ENCODE measurements at regions not wholly inside any gene's neighbourhood (a gene's known extent, or its start where the extent isn't known, plus 50 kb on each side); places are given as distances from the start of the nearest gene placed in this dataset.

GRCh38 chr4:12207396-12207795 is 778.7 kb upstream of the HS3ST1 start:
- DNase-seq (ENCODE audit: low spot score) = no peak
- no TSS peak for BruUV-seq (replicated peaks)
- CTCF ChIA-PET = no interaction called here

GRCh38 chr4:12206091-12206490 is 777.4 kb upstream of the HS3ST1 start:
- BruUV-seq (replicated peaks) = no TSS peak
- POLR2A ChIA-PET (ENCODE audit: low non-redundant PET) = no interaction called here
- H3K4me3 ChIP-seq (ENCODE audit: low read depth, low read length, poor library complexity, severe bottlenecking) = no peak overlapping the region
- H3K27me3 ChIP-seq (replicated peaks; ENCODE audit: insufficient read depth, low read depth, low read length, poor library complexity) = no peaks in the 10 kb centered on the region
- no peaks in the 10 kb centered on the region for H3K36me3 ChIP-seq (ENCODE audit: insufficient read depth, low read length, poor library complexity, severe bottlenecking)
- CTCF ChIA-PET = no interaction called here
- no peak overlapping the region for H3K27ac ChIP-seq (ENCODE audit: low read depth, low read length, poor library complexity, severe bottlenecking)
- DNase-seq (ENCODE audit: low spot score) = no peak
- intact Hi-C loops (cut with micrococcal nuclease; ENCODE audit: unreplicated experiment) = no loop called here
- H3K4me1 ChIP-seq (ENCODE audit: insufficient read depth, low read length, poor library complexity, severe bottlenecking) = no peaks in the 10 kb centered on the region
- peaks cover 20% of the 10 kb centered on the region for H3K9me3 ChIP-seq (ENCODE audit: low read depth, low read length, poor library complexity, severe bottlenecking)
- TF ChIP-seq EZH2 (IDR thresholded peaks at IDR 0.05; ENCODE audit: borderline replicate concordance, low read depth, low read length, poor library complexity, severe bottlenecking) (no peak), CTCF (conservative IDR thresholded peaks at IDR 0.05; ENCODE audit: low read depth, low read length) (no peak)

More at GRCh38 chr4:12207396-12207795, 778.7 kb upstream of the HS3ST1 start:
- intact Hi-C loops (cut with micrococcal nuclease; ENCODE audit: unreplicated experiment) = no loop called here
- TF ChIP-seq CTCF (conservative IDR thresholded peaks at IDR 0.05; ENCODE audit: low read depth, low read length) (no peak), EZH2 (IDR thresholded peaks at IDR 0.05; ENCODE audit: borderline replicate concordance, low read depth, low read length, poor library complexity, severe bottlenecking) (no peak)
- Histone ChIP-seq H3K27ac (ENCODE audit: low read depth, low read length, poor library complexity, severe bottlenecking) (no peak overlapping the region), H3K9me3 (ENCODE audit: low read depth, low read length, poor library complexity, severe bottlenecking) (peaks cover 20% of the 10 kb centered on the region), H3K36me3 (ENCODE audit: insufficient read depth, low read length, poor library complexity, severe bottlenecking) (no peaks in the 10 kb centered on the region), H3K4me3 (ENCODE audit: low read depth, low read length, poor library complexity, severe bottlenecking) (no peak overlapping the region), H3K4me1 (ENCODE audit: insufficient read depth, low read length, poor library complexity, severe bottlenecking) (no peaks in the 10 kb centered on the region), H3K27me3 (replicated peaks; ENCODE audit: insufficient read depth, low read depth, low read length, poor library complexity) (no peaks in the 10 kb centered on the region)
- POLR2A ChIA-PET (ENCODE audit: low non-redundant PET) = no interaction called here

- no peak overlapping the region for H3K4me3 ChIP-seq (ENCODE audit: low read depth, low read length, poor library complexity, severe bottlenecking)
- peaks cover 13% of the 10 kb centered on the region for H3K9me3 ChIP-seq (ENCODE audit: low read depth, low read length, poor library complexity, severe bottlenecking)
- CTCF ChIA-PET = no interaction called here
- no peak for DNase-seq (ENCODE audit: low spot score)
- BruUV-seq (replicated peaks) = no TSS peak
- no peaks in the 10 kb centered on the region for H3K36me3 ChIP-seq (ENCODE audit: insufficient read depth, low read length, poor library complexity, severe bottlenecking)
- intact Hi-C loops (cut with micrococcal nuclease; ENCODE audit: unreplicated experiment) = no loop called here
- no peaks in the 10 kb centered on the region for H3K4me1 ChIP-seq (ENCODE audit: insufficient read depth, low read length, poor library complexity, severe bottlenecking)
- no peak overlapping the region for H3K27ac ChIP-seq (ENCODE audit: low read depth, low read length, poor library complexity, severe bottlenecking)
- POLR2A ChIA-PET (ENCODE audit: low non-redundant PET) = no interaction called here
- H3K27me3 ChIP-seq (replicated peaks; ENCODE audit: insufficient read depth, low read depth, low read length, poor library complexity) = no peaks in the 10 kb centered on the region
- TF ChIP-seq EZH2 (IDR thresholded peaks at IDR 0.05; ENCODE audit: borderline replicate concordance, low read depth, low read length, poor library complexity, severe bottlenecking) = no peak
- no peak for TF ChIP-seq CTCF (conservative IDR thresholded peaks at IDR 0.05; ENCODE audit: low read depth, low read length)
Observed at GRCh38 chr4:12203945-12204344, 775.3 kb upstream of the HS3ST1 start.

All from A673 (cell line).